Natural killer cell (primary cell): ENCODE measurements at regions not wholly inside any gene's neighbourhood (a gene's known extent, or its start where the extent isn't known, plus 50 kb on each side); places are given as distances from the start of the nearest gene placed in this dataset.

ENCODE experiments used
- ATAC-seq, 3 donors: fragments of 150-1000 bp in 2 of 3; fragments of 200-7000 bp in 1 of 3; cut with Tn5 transposase; 1 replicate in 1 of 3; 2 replicates in 2 of 3; pipeline ENCODE4 v1.10.0; 2021; ENCODE audit warnings: mild to moderate bottlenecking in 2 of 3, moderate library complexity in 2 of 3
- DNase-seq, 2 donors: peaks; one replicate each; pipeline versions ENCODE4 v3.0.0 to v3.0.0-alpha.2; 2013 to 2021; ENCODE audit warnings: mixed read lengths in 1 of 2
- H3K27ac ChIP-seq: one replicate; pipeline ENCODE4 v1.5.1; 2013; ENCODE audit warnings: mild to moderate bottlenecking, low read length
- H3K27me3 ChIP-seq: one replicate; pipeline ENCODE4 v1.6.1; 2013; ENCODE audit warnings: low read length; ENCODE audit not compliant: control insufficient read depth, insufficient read depth
- H3K36me3 ChIP-seq: one replicate; pipeline ENCODE4 v1.6.1; 2013; ENCODE audit warnings: low read length; ENCODE audit not compliant: control insufficient read depth, insufficient read depth
- H3K4me1 ChIP-seq: one replicate; pipeline ENCODE4 v1.6.1; 2013; ENCODE audit warnings: low read length; ENCODE audit not compliant: control insufficient read depth, insufficient read depth
- H3K4me3 ChIP-seq: one replicate; pipeline ENCODE4 v1.5.1; 2013; ENCODE audit warnings: low read length
- H3K9me3 ChIP-seq: one replicate; pipeline ENCODE4 v1.6.1; 2013; ENCODE audit warnings: low read length; ENCODE audit not compliant: control insufficient read depth, insufficient read depth
- H3K27ac Mint-ChIP-seq, 2 donors: one replicate each; pipeline ENCODE4 v1.8.0; 2022; ENCODE audit warnings: mild to moderate bottlenecking in 2 of 2, mixed read lengths in 2 of 2, moderate library complexity in 1 of 2
- H3K27me3 Mint-ChIP-seq, 2 donors: one replicate each; pipeline ENCODE4 v1.8.0; 2022; ENCODE audit warnings: low read depth in 2 of 2, mixed read lengths in 2 of 2
- H3K36me3 Mint-ChIP-seq: one replicate; pipeline ENCODE4 v1.8.0; 2022; ENCODE audit warnings: mixed read lengths
- H3K4me1 Mint-ChIP-seq, 2 donors: one replicate each; pipeline ENCODE4 v1.8.0; 2022; ENCODE audit warnings: mixed read lengths in 2 of 2
- H3K4me3 Mint-ChIP-seq: one replicate; pipeline ENCODE4 v1.8.0; 2022; ENCODE audit warnings: mild to moderate bottlenecking, moderate library complexity, mixed read lengths
- H3K9me3 Mint-ChIP-seq, 2 donors: one replicate each; pipeline ENCODE4 v1.8.0; 2022; ENCODE audit warnings: mixed read lengths in 2 of 2
- CTCF ChIP-seq: fragments of 200-600 bp; IDR thresholded peaks from one replicate; pipeline ENCODE4 v1.8.0; 2022; ENCODE audit warnings: antibody characterized with exemption
- WGBS: methylation state at CpG from one replicate; pipeline ENCODE4 v1.1.7; 2013; ENCODE audit warnings: missing lambda C conversion rate; ENCODE audit not compliant: insufficient coverage; 5-methylcytosine and 5-hydroxymethylcytosine counted together
- intact Hi-C: fragments of 100-400 bp; cut with micrococcal nuclease; formaldehyde crosslinking; loops from one replicate; pipeline ENCODE4 v1.14.2; 2022

GRCh38 chr6:19692506-19693298, 144.5 kb upstream of the ID4 start:
- no peak overlapping the region for H3K27ac Mint-ChIP-seq
- no peak for TF ChIP-seq CTCF

GRCh38 chr6:19694697-19695096, 142.5 kb upstream of the ID4 start:
- TF ChIP-seq CTCF = no peak
- Histone ChIP-seq H3K9me3 (no peaks in the 10 kb centered on the region), H3K27ac (no peak overlapping the region), H3K4me3 (no peak overlapping the region), H3K4me1 (no peaks in the 10 kb centered on the region), H3K27me3 (peaks cover 8% of the 10 kb centered on the region), H3K36me3 (no peaks in the 10 kb centered on the region)
- Mint-ChIP-seq H3K4me3 (no peak overlapping the region), H3K9me3 (peaks cover 3 to 7% of the 10 kb centered on the region in 2 donors), H3K27me3 (peaks cover 17 to 41% of the 10 kb centered on the region in 2 donors), H3K27ac (no peak overlapping the region), H3K36me3 (no peaks in the 10 kb centered on the region), H3K4me1 (no peaks in the 10 kb centered on the region)
- DNase-seq (no peak), ATAC-seq (no peak)
- no CpG with 5 or more reads among the region's 3 CpGs for WGBS
- intact Hi-C loops = no loop called here

More at GRCh38 chr6:19692506-19693298, 144.5 kb upstream of the ID4 start:
- Histone ChIP-seq H3K27me3 (peaks cover 8% of the 10 kb centered on the region), H3K36me3 (no peaks in the 10 kb centered on the region), H3K27ac (no peak overlapping the region), H3K4me3 (no peak overlapping the region), H3K4me1 (no peaks in the 10 kb centered on the region), H3K9me3 (no peaks in the 10 kb centered on the region)
- Mint-ChIP-seq H3K27me3 (peaks cover 17 to 42% of the 10 kb centered on the region in 2 donors), H3K4me3 (no peak overlapping the region), H3K4me1 (no peaks in the 10 kb centered on the region), H3K36me3 (no peaks in the 10 kb centered on the region), H3K9me3 (peaks cover 0 to 3% of the 10 kb centered on the region in 2 donors)
- WGBS = no CpG with 5 or more reads among the region's 3 CpGs
- no peak for DNase-seq
- intact Hi-C loops = no loop called here
- ATAC-seq = no peak

- Mint-ChIP-seq H3K27me3 (peaks cover 7 to 15% of the 10 kb centered on the region in 2 donors), H3K9me3 (peaks cover 3 to 7% of the 10 kb centered on the region in 2 donors)
- ATAC-seq = no peak
Observed at GRCh38 chr6:19697744-19698290, 139.4 kb upstream of the ID4 start.

More at GRCh38 chr6:19697744-19698290, 139.4 kb upstream of the ID4 start:
- H3K4me3 ChIP-seq = no peak overlapping the region
- no peaks in the 10 kb centered on the region for H3K36me3 ChIP-seq
- Mint-ChIP-seq H3K4me3 (no peak overlapping the region), H3K36me3 (no peaks in the 10 kb centered on the region), H3K27ac (no peak overlapping the region), H3K4me1 (no peaks in the 10 kb centered on the region)
- TF ChIP-seq CTCF = no peak
- DNase-seq = no peak
- H3K27ac ChIP-seq = no peak overlapping the region
- H3K4me1 ChIP-seq = no peaks in the 10 kb centered on the region
- no peaks in the 10 kb centered on the region for H3K9me3 ChIP-seq
- H3K27me3 ChIP-seq = peaks cover 2% of the 10 kb centered on the region
- intact Hi-C loops = no loop called here
- 75% methylated on average over 1 of the region's 3 CpGs for WGBS
